ENCODE measurements at regions not wholly inside any gene's neighbourhood (a gene's known extent, or its start where the extent isn't known, plus 50 kb on each side); places are given as distances from the start of the nearest gene placed in this dataset.

- intact Hi-C loops (cut with micrococcal nuclease; ENCODE audit: unreplicated experiment) (no loop called here), in situ Hi-C loops (cut with MboI) (no loop called here)
- POLR2A ChIA-PET = interaction anchor here (0.6 kb wide), 1 partner anchor 32 kb away, joined by 4 read pairs; no protein-coding TSS in a partner anchor
- DNase-seq (ENCODE audit: low read depth, low spot score) = no peak
- H2AFZ ChIP-seq (ENCODE audit: control insufficient read depth, low read depth, low read length) = no peak overlapping the region
- RAD21 ChIA-PET (ENCODE audit: unreplicated experiment) = interaction anchor here (1.5 kb wide), 1 partner anchor 201 kb away, joined by 4 read pairs; no protein-coding TSS in a partner anchor
- no peak; the same call in 1 of the 3 replicates for ATAC-seq
- FAIRE-seq = no peak
- H3K36me3 ChIP-seq (ENCODE audit: control insufficient read depth in 2 of 2, insufficient read depth in 2 of 2, low read length in 1 of 2) = no peaks in the 10 kb centered on the region
- no peak overlapping the region for H3K4me3 ChIP-seq
- H3K27me3 ChIP-seq (replicated peaks in 1 of 2; ENCODE audit: control insufficient read depth in 2 of 2, insufficient read depth in 2 of 2, low read length in 1 of 2) = no peaks in the 10 kb centered on the region
- H3K79me2 ChIP-seq (ENCODE audit: control insufficient read depth, insufficient read depth, low read length) = no peaks in the 10 kb centered on the region
- TF ChIP-seq FOS (IDR thresholded peaks at IDR 0.05; ENCODE audit: borderline replicate concordance, extremely low read depth, insufficient read length) (no peak), NR2C1 (IDR thresholded peaks at IDR 0.05) (no peak), ZNF384 (IDR thresholded peaks at IDR 0.05; ENCODE audit: borderline replicate concordance, low read depth, low read length) (no peak), JUND (IDR thresholded peaks at IDR 0.05; ENCODE audit: low read depth, low read length) (no peak), MYC (IDR thresholded peaks at IDR 0.05; ENCODE audit: insufficient read depth, insufficient read length, insufficient replicate concordance, low read length, severe bottlenecking) (no peak), BCL11A (IDR thresholded peaks at IDR 0.05; ENCODE audit: low read depth, low read length) (no peak), ETV6 (conservative IDR thresholded peaks at IDR 0.05 in 1 of 2, IDR thresholded peaks at IDR 0.05 in 1 of 2; ENCODE audit: borderline replicate concordance in 1 of 2, low read depth in 1 of 2) (no peak), SMAD5 (IDR thresholded peaks at IDR 0.05; ENCODE audit: low read depth) (no peak), ASH2L (IDR thresholded peaks at IDR 0.05; ENCODE audit: borderline replicate concordance, low read depth) (no peak), IRF4 (IDR thresholded peaks at IDR 0.05; ENCODE audit: low read depth, low read length) (no peak), NFXL1 (IDR thresholded peaks at IDR 0.05; ENCODE audit: borderline replicate concordance) (no peak), ZBTB40 (IDR thresholded peaks at IDR 0.05; ENCODE audit: borderline replicate concordance) (no peak), CHD4 (IDR thresholded peaks at IDR 0.05) (no peak), IRF3 (IDR thresholded peaks at IDR 0.05) (no peak)
- TF ChIP-seq, protein P1, sequence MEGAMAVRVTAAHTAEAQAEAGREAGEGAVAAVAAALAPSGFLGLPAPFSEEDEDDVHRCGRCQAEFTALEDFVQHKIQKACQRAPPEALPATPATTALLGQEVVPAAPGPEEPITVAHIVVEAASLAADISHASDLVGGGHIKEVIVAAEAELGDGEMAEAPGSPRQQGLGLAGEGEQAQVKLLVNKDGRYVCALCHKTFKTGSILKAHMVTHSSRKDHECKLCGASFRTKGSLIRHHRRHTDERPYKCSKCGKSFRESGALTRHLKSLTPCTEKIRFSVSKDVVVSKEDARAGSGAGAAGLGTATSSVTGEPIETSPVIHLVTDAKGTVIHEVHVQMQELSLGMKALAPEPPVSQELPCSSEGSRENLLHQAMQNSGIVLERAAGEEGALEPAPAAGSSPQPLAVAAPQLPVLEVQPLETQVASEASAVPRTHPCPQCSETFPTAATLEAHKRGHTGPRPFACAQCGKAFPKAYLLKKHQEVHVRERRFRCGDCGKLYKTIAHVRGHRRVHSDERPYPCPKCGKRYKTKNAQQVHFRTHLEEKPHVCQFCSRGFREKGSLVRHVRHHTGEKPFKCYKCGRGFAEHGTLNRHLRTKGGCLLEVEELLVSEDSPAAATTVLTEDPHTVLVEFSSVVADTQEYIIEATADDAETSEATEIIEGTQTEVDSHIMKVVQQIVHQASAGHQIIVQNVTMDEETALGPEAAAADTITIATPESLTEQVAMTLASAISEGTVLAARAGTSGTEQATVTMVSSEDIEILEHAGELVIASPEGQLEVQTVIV (IDR thresholded peaks at IDR 0.05; ENCODE audit: borderline replicate concordance, partially characterized antibody) = no peak
- TF ChIP-seq, protein P2, sequence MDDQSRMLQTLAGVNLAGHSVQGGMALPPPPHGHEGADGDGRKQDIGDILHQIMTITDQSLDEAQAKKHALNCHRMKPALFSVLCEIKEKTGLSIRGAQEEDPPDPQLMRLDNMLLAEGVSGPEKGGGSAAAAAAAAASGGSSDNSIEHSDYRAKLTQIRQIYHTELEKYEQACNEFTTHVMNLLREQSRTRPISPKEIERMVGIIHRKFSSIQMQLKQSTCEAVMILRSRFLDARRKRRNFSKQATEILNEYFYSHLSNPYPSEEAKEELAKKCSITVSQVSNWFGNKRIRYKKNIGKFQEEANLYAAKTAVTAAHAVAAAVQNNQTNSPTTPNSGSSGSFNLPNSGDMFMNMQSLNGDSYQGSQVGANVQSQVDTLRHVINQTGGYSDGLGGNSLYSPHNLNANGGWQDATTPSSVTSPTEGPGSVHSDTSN (IDR thresholded peaks at IDR 0.05; ENCODE audit: insufficient replicate concordance, low read depth, low read length) = no peak
- 93% methylated on average over 1 of the region's 1 CpG for WGBS (ENCODE audit: insufficient coverage, insufficient replicate concordance, low lambda C conversion rate, missing lambda C conversion rate)
- H3K9ac ChIP-seq (ENCODE audit: control insufficient read depth, insufficient read depth, low read length) = no peak overlapping the region
- no TSS peak for BruUV-seq (replicated peaks)
- SMC1A ChIA-PET (ENCODE audit: uncharacterized antibody, unreplicated experiment) = interaction anchor here (1.2 kb wide), 1 partner anchor 9 kb away, joined by 7 read pairs; no protein-coding TSS in a partner anchor
- H3K9me3 ChIP-seq (replicated peaks; ENCODE audit: control insufficient read depth, insufficient read depth, low read length) = no peaks in the 10 kb centered on the region
- CTCF ChIA-PET = interaction anchor here (1.7 to 2.8 kb wide), 2 partner anchors 11 to 24 kb away, joined by 7 to 9 read pairs; no protein-coding TSS in a partner anchor
- no peaks in the 10 kb centered on the region for H4K20me1 ChIP-seq (ENCODE audit: control insufficient read depth, insufficient read depth)
- no peak overlapping the region for H3K27ac ChIP-seq (ENCODE audit: control insufficient read depth, insufficient read depth)
- no peaks in the 10 kb centered on the region for H3K4me1 ChIP-seq (ENCODE audit: control insufficient read depth, insufficient read depth, low read length)
- no peak overlapping the region for H3K4me2 ChIP-seq (ENCODE audit: control insufficient read depth, insufficient read depth)
Measured at GRCh38 chr10:80900661-80901060, 363.0 kb downstream of the SH2D4B start.
